GM18867 (cell line): ENCODE measurements at regions not wholly inside any gene's neighbourhood (a gene's known extent, or its start where the extent isn't known, plus 50 kb on each side); places are given as distances from the start of the nearest gene placed in this dataset.

Experiments
- ATAC-seq: cut with Tn5 transposase; IDR thresholded peaks from one replicate; pipeline ENCODE4 v1.9.1; 2021; ENCODE audit warnings: mild to moderate bottlenecking, moderate library complexity; ENCODE audit not compliant: unreplicated experiment

DNA sequence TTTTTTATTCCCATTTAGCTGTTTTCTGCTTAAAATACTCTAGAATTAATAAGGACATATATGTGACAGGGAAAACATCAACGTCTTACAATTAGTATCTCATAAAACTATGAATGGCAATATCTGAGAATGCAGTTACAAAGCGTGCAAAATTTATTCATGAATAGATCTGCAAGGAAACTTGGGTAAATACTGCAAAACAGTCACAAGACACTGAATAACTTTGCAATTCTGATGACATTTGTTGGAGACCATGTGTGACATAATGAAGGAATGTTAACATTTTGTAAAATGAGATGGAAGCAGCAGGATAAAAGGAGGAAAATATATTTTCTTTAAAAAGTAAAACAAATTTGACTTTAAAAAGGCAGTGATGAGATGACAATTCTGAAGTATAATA, 480.9 kb upstream of the SEMA6A start:
- ATAC-seq, result no peak

DNA sequence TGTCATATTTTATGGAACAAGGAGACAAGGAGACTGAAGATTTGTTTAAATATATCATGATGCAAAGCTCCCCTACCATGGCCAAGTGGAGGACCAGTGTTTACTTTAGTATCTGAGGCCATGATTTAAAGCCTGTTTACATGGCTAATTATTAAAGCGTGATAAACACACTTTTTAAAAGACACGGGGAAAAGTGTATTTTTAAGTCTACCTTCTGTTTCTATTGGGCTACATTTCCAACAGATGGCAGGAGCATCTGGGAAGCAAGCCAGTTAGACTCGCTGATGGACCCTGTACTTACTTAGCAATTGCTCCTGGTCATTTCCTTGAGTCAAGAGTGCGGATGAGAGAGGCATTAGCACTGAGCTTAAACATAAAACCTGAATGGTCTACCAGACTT, 480.3 kb upstream of the SEMA6A start:
- no peak for ATAC-seq

DNA sequence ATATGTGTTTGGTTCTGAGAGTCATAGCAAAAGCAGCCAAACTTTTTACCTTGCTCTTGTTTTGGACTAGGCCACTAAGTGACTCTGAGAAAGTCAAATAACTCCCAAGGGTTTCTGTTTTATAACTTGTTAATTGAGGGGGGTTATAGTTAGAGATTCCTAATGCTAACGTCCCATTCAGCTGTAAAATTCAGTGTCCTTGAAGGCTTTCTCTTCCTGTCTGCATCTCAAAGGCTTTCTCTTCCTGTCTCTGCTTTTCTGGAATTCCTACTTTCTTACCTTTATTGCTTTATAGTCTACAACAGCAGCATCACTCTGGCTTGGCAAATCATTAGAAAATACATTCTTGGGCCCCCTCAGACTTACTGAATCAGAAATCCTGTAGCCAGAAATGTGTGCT, 479.5 kb upstream of the SEMA6A start:
- no peak for ATAC-seq

DNA sequence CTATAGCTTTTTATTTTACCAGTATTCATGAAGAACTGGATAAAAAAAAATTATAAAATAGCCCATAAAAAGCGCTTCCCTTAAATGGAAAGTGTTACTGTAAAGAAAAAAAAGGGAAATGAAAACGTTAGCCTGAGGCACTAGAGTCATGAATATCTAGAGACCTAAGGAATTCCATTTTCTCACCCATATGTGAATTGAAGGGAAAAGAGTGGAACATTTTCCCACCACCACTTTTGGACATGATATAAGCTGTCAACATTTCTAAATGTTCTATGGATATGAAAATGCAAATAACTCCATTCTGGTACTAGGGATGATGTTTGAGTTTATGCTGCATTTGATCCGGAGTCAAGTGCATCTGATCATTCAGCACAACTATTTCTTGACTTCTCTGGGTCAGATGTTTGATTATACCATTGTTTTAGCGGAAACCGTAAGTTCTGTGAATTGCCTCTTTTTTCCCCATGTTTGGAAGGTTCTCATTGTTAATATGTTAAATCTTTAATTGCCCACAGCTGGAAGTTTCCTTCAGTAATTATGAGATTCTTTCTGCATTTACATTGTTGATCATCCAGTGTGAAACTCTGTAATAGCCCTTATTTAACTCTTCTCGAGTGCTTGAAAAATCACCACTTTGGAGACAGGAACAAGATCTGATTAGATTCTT, 467.4 kb upstream of the SEMA6A start:
- ATAC-seq, result no peak

DNA sequence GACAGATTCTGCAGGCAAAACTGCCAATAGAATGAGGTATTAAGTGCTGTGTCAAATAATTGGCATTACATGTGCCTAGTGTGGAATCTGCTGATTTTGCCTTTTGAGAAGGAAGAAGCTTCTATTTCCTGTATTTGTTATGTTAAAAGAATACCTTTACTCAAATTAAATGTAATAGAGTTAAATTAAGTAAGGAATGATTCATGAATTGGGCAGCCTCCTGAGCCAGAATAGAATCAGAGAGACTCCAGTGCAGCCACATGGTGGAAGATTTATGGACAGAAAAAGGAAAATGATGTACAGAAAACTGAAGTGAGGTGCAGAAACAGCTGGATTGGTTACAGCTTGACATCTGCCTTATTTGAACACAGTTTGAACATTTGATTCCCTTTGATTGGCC, 464.4 kb upstream of the SEMA6A start:
- ATAC-seq, result no peak

DNA sequence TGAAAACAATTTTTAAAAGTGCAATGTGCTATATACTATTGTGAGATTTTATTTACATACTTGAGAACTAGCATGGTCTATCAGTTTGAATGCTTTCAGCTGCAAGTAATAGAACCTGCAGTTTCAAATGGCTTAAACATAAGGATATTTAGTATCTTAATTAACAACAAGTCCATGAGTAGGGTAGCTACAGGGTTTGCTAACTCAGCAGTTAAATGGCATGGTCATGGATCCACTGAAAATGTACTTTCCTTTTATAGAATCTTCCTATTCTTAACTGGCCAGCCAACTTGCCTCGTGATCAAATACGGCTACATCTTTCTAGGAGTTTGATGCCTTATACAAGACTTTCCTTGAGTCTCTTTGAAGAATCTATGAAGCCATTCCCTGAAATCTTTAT, 452.8 kb upstream of the SEMA6A start:
- ATAC-seq, result no peak

DNA sequence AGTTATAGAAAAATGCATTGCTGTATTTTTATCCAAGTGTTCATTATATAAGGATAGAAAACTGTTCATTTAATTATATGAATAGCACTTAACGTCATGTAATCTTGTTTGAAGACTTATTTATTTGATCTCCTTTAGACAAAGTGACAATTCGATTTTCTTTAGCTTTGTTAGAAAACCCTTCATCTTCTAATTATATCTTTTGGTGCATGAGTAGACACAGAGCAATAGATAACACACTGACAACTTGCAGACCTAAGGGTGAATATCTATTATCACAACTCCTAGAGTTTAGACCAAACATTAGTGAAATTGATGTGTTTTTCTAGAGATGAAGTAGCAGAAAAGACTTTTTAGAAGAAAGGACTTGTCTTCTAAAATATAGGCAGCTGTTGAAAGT, 446.4 kb upstream of the SEMA6A start:
- ATAC-seq, result no peak

DNA sequence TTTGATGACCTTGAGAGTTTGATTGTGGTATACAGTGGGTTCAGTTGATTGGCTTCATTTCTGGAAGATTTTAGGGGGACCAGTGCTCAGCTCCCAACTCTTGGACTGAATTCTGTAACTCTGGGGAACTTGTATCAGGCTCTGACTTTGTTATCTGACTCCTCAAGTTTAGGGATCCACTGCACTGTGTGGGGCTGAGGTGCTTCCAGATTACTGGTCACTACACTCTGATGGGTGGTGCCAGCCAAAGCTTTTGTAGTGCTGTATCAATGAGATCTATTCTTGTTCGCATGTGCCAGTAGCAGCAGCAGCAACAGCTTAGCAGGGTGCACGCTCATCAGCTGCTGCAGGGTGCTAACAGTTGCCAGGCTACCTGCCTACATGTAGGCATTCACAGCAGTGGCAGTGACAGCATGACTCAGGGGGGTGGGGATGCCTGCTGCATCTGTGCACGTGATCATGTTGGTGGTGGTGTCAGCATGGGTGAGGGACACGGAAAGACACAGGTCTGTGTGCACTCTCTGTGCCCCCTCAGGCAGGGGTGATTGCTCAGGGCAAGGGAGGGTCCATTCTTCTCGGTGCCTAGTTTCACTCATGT, 438.8 kb upstream of the SEMA6A start:
- ATAC-seq, result no peak

DNA sequence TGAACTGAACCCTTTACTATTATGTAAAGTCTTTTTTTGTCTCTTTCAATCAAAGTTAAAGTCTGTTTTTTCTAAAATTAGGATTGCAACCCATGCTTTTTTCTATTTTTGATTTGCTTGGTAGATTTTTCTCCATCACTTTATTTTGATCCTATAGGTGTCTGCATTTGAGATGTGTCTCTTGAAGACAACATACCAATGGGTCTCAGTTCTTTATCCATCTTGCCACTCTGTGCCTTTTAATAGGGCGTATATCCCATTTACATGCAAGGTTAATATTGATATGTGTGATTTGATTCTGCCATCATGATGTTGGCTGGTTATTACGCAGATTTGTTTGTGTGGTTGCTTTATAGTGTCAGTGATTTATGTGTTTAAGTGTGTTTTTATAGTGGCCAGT, 436.0 kb upstream of the SEMA6A start:
- no peak for ATAC-seq

DNA sequence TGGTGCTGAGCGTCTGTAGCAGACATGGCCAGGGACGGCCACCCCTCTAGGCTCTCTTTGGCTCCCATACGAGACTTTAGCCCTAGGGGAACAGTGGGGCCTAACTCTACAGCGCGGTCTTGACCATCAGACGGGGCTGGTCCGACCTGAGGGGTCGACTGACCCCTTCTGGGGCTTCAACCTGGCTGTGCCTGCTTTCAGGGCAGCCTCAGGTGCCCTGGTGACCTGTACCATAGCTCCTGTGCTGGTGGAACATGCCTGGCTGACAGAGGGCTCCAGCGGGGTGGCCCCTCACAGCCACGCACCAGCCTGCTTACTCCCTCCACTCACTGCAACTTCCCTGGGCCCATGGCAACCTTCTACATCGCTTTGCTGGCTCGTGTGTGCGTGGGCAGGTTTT, 423.4 kb upstream of the SEMA6A start:
- no peak for ATAC-seq

DNA sequence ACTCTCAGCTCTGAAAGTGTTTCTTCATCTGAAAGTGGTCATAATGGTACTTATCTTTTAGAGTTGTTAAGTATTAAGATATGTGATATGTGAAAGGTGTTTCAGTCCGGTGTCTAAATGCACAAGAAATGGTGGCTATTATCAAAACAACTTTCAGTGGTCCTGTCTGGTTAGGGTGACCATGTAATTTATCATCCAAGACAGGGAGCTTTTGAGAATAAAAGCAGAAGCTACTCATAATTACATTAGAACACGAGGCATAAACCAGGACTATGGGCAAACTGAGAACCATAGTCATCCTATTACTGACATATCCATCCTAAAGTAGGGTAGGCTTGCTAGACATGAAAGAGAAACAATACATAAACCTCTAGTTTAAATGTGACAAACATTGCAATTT, 418.1 kb upstream of the SEMA6A start:
- no peak for ATAC-seq

DNA sequence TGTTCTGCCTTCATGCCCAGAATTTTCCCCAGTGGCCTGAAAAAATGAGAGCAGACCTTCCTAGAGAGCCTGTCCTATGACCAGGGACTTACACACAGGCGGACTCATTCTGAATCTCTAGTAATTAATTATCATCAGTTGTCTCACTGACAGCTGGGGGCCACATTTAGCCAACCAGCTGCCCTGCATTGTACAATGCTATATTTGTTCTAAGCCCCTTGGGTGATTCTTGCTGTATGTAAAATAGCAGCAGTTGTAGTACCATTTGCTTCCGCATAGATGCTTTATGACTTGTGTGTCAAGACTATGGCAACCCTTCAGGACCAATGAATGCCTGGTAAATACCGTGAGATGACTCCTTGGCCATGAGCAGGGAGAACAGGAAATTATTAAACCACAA, 415.4 kb upstream of the SEMA6A start:
- ATAC-seq, result peak; percentile 49

DNA sequence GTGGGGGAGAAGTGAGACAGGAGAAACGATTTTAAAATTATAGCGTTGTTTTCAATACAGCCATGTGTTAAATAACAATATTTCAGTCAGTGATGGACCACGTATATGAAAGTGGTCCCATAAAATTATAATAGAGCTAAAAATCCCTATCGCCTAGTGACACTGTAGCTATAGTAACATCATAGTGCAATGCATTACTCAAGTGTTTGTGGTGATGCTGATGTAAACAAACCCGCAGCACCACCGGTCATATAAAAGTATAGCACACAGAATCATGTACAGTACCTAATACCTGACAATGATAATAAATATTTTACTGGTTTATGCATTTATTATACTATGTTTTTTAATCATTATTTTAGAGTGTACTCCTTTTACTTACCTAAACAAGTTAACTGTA, 407.4 kb upstream of the SEMA6A start:
- ATAC-seq, result no peak

DNA sequence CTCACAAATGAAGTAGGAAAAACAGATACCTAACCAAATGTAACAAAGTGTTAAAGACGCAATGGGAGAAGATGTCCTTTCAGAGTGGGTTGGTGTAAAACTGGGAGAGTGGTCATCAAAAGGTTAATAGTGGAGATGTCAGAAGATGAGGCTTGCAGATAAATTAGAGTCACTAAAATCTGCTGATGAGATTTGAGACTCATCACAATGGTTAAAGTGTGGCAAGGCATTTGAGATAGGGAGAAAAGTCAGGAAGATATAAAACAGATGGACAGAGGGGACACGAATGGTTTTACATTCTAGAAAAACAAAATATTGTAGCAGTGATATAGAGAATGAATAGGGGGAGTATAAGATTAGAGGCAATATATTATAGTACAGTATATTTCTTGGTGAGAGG, 406.0 kb upstream of the SEMA6A start:
- no peak for ATAC-seq

DNA sequence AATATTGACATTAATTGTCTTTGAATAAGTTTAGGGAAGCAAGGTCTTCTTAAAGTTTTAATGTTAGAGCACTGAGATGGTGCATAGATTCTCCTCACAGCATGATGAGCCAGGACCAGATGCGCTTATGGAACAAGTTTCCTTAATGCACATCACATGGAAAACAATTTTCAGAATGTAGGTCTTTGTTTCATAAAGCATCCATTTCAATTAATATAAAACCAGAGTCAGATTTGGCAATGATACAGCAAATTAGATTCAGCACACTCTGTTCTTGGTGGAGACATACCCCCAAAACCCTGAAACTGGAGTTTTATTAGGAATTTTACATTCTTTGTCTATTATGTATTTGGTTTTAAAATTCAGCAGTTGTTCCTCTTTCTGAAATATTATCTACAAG, 402.1 kb upstream of the SEMA6A start:
- ATAC-seq, result no peak

DNA sequence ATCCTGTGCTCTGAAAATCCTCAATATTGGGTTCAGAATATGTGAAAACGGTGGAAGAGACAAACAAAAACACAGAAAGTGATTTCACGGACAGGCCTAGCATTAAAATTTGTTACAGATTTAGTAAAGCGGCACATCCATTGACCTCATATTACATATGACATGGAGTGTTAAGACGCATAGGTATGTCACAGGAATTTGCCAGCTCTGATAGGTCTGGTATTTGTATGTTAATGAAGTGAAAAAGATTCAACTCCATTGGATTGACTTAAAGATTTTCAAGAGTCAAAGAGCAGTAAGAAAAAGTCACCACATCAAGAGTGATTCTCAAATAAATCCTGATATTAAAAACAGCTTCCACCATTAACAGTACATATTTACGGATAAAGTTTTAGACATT, 396.5 kb upstream of the SEMA6A start:
- no peak for ATAC-seq

DNA sequence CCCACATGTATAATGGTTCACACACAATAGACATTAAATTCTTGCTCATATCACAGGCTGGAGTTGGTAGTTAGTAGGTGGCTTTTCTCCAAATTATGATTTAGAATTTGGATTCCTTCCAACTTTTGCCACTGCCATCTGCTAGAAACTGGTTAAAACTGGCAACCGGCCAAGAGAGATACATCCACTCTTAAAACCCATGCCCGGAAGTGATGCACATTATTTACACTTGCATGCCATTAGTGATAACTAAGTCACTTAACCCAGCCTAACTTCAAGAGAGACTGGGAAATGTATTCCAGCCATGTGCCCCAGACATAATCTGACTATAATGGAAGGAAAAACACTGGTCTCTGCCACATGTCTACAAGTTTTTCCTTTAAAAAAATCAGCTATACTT, 395.7 kb upstream of the SEMA6A start:
- no peak for ATAC-seq

DNA sequence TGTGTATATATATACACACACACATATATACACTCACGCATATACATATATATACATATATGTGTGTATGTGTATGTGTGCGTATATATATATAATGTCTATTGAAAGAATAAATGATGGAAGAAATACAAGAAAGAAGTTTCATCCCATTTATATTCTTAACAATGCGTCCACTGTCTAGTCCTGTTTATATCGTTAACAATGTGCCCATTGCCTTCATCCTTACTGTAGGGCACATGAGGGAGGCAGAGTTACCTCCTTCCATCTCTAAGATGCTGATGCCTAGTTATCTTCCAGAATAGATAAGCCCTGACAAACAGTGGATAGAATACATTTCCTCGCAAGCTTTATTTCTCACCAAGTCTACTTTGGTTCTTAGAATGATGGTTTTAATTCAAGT, 389.8 kb upstream of the SEMA6A start:
- ATAC-seq, result no peak

DNA sequence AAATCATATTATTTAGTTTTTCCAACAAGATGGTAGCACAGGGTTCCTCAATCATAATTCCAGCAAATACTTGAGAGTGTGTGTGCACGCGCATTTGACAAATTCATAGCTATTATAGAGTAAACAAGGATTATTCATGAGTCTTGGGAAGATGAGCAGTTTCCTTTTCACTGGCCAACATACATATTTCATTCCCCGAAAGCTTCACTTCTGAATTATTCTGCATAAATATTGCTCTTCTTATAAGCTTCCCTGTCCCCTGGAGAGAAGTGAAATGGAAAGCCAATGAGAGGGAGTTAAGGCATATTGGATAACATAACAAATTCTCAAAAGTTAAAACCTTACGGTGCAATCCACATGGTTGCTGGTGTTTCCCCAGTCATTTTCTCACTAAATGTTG, 386.4 kb upstream of the SEMA6A start:
- ATAC-seq, result no peak

DNA sequence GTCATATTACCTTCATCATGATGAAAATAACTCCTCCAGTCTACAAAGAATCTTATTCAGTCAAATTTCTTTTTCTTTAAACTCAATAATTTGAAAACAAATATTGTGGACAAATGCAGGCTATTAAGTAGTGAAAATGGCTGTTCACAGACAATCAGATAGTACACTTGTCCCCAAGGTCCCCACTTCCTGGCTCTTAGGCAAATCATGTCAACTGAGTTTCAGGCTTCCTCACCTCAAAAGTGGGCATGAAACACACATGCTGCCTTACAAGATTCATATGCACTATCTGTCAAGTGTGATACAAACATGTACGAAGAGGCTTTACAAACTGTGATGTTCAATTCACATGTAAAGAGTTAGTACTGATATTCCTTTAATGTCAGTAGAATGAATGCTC, 385.2 kb upstream of the SEMA6A start:
- ATAC-seq, result peak; percentile 58

DNA sequence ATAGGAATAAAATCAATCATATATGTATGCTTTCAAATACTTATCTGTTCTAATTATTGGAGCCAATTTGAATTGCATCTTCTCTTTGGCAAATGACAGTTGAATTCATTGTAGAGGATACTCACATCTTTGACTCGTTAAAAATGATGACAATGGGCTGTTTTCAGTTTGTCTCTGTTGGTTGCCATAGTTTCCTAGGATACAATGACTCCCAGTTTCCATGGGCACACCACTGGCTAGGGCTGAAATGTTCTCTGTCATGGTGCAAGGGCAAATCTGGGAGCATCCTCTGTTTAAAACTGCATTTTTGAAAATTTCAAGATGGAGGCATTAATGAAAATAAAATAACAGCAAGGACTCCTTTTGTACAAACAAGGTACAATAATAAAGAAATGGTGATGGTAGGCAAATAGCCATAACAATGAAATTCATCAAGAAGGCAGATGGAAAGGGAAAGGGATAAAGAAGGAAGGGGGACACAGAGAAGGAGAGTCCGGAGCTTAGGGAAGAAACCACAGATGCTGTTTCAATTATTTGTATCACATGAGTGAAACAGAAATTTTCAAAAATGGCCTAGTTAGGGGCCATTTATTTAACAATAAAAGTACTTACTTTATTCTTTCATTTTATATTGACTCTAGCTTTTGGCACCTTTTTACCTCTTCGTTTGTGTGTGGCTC, 378.8 kb upstream of the SEMA6A start:
- ATAC-seq, result no peak

DNA sequence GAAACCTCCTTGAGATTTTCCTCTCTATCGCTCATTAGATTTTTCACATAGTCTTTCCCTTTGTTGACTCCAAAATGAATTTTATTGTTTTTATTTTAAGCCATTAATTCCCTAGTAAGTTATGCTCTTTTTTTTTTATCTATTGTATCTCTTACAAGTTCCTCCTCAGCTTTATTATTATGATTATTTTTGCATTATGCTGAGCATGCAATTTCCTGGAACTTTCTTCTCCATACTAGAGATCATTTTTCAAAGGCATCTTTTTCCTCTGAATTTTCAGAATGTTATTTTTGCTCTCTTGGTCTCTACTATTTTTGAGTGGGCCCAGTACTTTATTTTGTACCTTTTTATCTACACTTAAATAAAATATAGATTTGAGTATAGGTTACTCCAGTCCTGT, 376.6 kb upstream of the SEMA6A start:
- ATAC-seq, result no peak
